ENCODE measurements at regions not wholly inside any gene's neighbourhood (a gene's known extent, or its start where the extent isn't known, plus 50 kb on each side); places are given as distances from the start of the nearest gene placed in this dataset.

- TF ChIP-seq CTCF (IDR thresholded peaks at IDR 0.05 in 8 of 11, conservative IDR thresholded peaks at IDR 0.05 in 3 of 11) (no peak), POLR2AphosphoS5 (IDR thresholded peaks at IDR 0.05) (no peak), POLR2A (IDR thresholded peaks at IDR 0.05) (no peak)
Observed at GRCh38 chr4:81792521-81792920, 320.8 kb upstream of the RASGEF1B start.

Measured in spleen (tissue), 7 donors.